ENCODE measurements at regions not wholly inside any gene's neighbourhood (a gene's known extent, or its start where the extent isn't known, plus 50 kb on each side); places are given as distances from the start of the nearest gene placed in this dataset.

- no peak for TF ChIP-seq TAF1 (IDR thresholded peaks at IDR 0.05; ENCODE audit: low read depth)
- no peak for TF ChIP-seq CREB1 (IDR thresholded peaks at IDR 0.05; ENCODE audit: low read depth)
- TF ChIP-seq REST (IDR thresholded peaks at IDR 0.05; ENCODE audit: low read depth), result no peak
- no peak for TF ChIP-seq CEBPB (IDR thresholded peaks at IDR 0.05)
- TF ChIP-seq, protein P1, sequence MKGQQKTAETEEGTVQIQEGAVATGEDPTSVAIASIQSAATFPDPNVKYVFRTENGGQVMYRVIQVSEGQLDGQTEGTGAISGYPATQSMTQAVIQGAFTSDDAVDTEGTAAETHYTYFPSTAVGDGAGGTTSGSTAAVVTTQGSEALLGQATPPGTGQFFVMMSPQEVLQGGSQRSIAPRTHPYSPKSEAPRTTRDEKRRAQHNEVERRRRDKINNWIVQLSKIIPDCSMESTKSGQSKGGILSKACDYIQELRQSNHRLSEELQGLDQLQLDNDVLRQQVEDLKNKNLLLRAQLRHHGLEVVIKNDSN (IDR thresholded peaks at IDR 0.05), result no peak
- TF ChIP-seq EP300 (IDR thresholded peaks at IDR 0.05; ENCODE audit: borderline replicate concordance), result no peak
- no peak for TF ChIP-seq NFIC (IDR thresholded peaks at IDR 0.05)
- no peak for TF ChIP-seq EGR1 (IDR thresholded peaks at IDR 0.05)
- no peak for TF ChIP-seq FOXM1 (IDR thresholded peaks at IDR 0.05; ENCODE audit: borderline replicate concordance, low read depth)
- no peak for TF ChIP-seq RAD21 (IDR thresholded peaks at IDR 0.05; ENCODE audit: low read depth)
- no peak for TF ChIP-seq YY1 (IDR thresholded peaks at IDR 0.05; ENCODE audit: low read depth)
- no peak for TF ChIP-seq MAX (IDR thresholded peaks at IDR 0.05)
- no peak for TF ChIP-seq ZBTB7A (IDR thresholded peaks at IDR 0.05; ENCODE audit: low read depth)
- TF ChIP-seq TCF12 (IDR thresholded peaks at IDR 0.05; ENCODE audit: low read depth), result no peak
Measured at GRCh38 chr6:22231050-22231449, 65.8 kb downstream of the PRL start.
